ENCODE measurements at regions not wholly inside any gene's neighbourhood (a gene's known extent, or its start where the extent isn't known, plus 50 kb on each side); places are given as distances from the start of the nearest gene placed in this dataset.

- DNase-seq (ENCODE audit: low read depth): no peak
Measured at GRCh38 chr7:54847921-54848320, 88.9 kb upstream of the SEC61G start.

GRCh38 chr7:54856856-54857255 is 97.8 kb upstream of the SEC61G start:
- DNase-seq (ENCODE audit: low read depth): no peak

GRCh38 chr7:54857294-54857693 is 98.3 kb upstream of the SEC61G start:
- no peak for DNase-seq (ENCODE audit: low read depth)

- no peak for DNase-seq (ENCODE audit: low read depth)
Measured at GRCh38 chr7:54858008-54858692, 99.1 kb upstream of the SEC61G start.

- no peak for DNase-seq (ENCODE audit: low read depth)
Measured at GRCh38 chr7:54859066-54859465, 100.1 kb upstream of the SEC61G start.

- no peak for DNase-seq (ENCODE audit: low read depth)
Measured at GRCh38 chr7:54859545-54859944, 100.5 kb upstream of the SEC61G start.

DNA sequence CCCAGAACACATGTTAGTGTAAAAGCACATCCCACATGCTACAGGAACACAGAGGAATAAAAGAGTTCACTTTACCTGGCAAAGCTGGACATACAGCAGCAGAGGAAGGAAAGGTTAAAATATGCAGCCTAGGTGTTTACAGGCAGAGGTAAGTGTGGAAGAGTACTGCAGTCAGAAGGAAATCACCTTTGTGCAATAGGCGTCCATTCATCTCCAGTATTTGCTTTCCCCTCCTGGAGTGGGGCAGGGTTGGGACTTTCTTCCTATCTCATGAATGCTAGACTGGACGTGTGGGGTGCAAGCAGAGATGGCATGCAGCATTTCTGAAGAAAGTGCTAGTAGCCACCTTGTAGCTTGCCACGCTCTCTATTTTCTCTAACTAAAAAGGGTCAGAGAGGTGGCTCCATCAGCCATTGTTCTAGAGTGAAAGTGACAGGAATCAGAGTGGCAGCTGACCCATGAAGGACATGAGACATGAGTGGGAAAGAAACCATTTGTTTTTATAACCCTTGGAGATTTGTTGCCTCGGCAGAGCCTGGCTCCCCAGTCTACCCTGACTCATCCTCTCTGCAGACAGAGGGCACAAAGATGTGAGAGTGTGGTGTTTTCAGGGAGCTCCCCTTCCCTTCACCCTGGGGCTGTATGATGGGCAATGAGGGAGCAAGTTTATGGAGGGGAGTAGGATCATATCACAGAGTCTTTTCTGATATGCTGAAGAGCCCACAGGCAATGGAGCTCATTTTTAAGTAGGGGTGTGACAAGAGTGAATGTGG is 101.2 kb upstream of the SEC61G start:
- no peak for DNase-seq (ENCODE audit: low read depth)

DNA sequence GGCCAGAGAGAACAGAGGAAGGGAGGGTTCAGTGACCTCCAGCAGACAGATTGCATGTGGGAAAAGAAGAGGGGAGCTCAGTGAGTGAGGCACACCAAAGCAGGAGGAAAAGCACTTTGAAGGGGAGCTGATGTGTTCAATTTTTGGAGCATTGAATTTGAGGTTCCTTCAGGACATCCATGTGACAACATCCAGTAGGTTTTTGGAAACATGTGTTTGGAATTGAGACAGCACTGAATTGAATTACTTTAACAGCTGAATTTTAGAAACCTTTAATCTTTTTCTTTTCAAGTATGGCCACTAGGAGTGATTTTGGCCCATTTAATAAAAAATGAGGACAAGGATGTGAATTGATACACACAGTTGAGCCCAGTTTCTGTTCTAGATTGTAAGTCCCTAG is 101.8 kb upstream of the SEC61G start:
- DNase-seq (ENCODE audit: low read depth): no peak

DNA sequence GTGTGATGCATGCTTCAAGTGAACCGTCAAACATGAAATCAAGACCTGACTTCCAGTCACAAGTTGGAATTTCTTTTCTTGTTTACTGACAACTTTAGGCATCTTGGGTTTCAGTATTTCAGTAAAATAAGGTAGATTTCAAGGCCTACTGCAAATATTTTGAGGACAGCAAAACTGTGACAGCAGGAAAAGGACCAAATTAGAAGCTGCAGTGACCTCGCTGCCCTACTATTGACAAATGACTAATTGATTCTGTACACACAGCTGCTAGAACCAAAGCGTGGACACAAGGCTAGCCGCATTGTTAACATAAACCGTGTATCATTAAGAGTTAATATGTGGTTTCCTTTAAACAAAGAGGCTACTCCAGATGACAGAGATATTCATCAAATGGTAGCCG is 105.7 kb upstream of the SEC61G start:
- DNase-seq (ENCODE audit: low read depth): no peak

DNA sequence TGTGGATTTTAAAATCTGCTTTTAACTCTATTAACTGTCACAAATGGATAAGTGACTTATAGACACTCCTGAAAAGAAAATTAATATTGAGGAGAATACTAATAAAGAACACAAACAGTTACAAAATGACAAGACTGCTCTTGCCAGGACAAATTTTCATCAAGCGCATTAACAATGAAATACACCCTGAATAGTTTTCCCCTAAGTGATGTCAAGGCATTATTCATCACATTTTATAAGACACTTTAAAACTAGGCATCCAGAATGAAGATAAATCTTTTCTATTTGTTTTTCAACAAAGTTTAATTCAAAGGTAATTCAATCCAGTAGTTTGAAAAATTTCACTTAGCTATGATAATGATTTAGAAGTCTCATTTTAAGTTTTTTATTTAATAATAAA is 110.5 kb upstream of the SEC61G start:
- DNase-seq (ENCODE audit: low read depth): no peak

GRCh38 chr7:54874804-54875203 is 115.8 kb upstream of the SEC61G start:
- no peak for DNase-seq (ENCODE audit: low read depth)

GRCh38 chr7:54877683-54878082 is 118.7 kb upstream of the SEC61G start:
- no peak for DNase-seq (ENCODE audit: low read depth)

DNA sequence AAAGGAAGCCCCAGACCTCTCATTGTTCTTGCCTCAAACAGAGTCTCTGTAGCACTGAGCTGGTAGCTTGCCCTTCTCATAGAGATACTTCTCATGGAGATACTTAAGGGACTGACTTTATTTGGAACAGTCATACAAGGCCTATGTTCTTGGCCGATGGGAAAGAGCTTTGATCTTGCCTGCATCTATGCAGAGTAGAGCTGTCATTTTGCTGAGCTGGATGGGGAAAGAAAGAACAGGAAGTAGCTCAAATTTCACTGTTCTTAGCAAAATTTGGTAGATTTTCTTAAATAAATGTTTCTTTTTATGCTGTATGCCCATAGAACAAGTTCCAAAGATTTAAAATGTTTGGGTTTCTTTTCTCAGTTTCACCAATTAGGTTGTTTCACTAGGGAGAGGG is 119.3 kb upstream of the SEC61G start:
- DNase-seq (ENCODE audit: low read depth): no peak

DNA sequence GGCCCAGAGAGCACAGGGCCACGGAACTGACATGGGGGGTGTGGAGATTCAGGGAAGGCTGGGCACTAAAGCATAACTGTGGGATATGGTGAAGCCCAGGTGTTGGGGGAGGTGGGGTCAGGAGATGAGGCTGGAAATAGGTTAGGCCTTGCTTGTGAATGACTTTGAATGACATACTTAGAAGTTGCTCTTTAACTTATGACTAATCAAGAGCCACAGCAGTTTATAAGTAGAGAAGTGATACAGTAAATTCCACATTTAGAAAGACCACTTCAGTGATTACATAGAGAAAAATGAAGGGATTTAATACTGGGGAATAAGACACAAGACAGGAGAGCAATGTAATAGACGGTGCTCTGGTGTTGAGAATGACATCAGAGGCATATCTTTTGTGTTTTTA is 120.8 kb upstream of the SEC61G start:
- DNase-seq (ENCODE audit: low read depth): no peak

DNA sequence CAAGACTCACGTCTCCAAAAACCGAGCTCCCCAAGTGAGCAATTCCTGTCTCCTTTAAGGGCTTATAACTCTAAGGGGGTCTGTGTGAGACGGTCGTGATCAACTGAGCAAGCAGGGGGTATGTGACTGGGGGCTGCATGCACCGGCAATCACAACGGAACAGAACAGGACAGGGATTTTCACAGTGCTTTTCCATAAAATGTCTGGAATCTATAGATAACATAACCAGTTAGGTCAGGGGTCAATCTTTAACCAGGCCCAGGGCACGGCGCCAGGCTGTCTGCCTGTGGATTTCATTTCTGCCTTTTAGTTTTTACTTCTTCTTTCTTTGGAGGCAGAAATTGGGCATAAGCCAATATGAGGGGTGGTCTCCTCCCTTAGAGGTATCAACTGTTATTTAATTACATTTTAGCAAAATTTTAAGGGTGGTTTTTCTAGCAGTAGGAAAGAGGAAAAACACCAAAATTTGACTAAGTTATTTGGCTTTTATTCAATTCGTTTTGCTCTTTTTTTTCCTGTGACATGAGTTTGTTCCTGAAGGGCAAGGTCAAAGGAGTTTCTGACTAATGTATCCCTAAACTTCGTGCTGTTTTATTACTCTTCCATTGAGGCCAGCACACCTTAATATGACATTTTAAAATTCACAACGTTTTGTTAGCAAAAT is 121.4 kb upstream of the SEC61G start:
- no peak for DNase-seq (ENCODE audit: low read depth)

- no peak for DNase-seq (ENCODE audit: low read depth)
Measured at GRCh38 chr7:54881816-54882520, 123.0 kb upstream of the SEC61G start.

DNA sequence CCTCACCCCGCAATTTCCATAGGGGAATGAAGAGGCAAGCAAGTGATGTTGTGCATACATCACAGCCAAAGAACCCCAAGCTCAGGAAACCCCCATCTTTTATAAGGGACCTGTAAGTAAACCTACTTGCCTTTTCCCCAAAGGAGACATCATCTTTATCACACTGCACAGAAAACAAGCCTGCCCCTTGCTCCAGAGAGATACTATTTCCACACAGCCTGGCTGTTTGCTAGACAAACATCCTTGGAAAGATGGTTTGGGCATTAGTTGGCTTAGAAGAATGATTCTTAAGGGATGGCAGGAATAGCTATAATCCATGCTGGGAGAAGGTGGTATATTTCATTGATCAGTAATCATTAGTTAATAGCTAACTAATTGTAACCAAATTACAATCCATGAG is 123.7 kb upstream of the SEC61G start:
- no peak for DNase-seq (ENCODE audit: low read depth)

DNA sequence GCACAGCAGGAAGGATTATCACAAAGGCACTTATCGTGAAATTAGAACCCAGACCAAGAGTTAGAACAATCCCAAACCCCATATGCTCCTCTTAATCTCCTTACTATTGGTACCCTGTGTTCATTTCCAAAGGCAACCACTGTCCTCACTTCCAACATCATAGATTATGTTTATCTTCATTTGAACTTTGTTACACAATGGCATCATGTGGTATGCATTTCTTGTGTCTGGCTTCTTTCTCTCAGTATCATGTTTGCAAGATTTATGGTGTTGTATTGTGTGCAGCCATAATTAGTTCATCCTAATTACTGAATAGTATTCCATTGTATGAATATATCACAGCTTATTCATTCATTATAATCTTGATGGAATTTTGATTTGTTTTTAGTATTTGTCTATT is 124.6 kb upstream of the SEC61G start:
- DNase-seq (ENCODE audit: low read depth): no peak

DNA sequence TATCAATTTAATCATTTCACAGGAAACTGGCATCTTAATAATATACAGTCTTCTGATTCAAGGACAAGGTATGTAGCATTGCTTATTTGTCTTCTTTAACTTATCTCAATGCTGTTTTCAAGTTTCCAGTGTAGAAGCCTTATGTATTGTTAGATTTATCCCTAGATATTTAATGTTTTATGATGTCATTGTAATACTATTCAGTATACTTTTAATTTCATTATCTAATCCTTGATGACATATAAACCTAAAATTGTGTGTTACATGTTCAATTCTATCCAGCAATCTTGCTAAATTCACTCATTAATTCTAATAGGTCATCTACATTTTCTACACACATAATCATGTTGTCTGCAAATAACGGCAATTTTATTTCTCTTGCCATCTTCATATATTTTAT is 126.3 kb upstream of the SEC61G start:
- DNase-seq (ENCODE audit: low read depth): no peak

DNA sequence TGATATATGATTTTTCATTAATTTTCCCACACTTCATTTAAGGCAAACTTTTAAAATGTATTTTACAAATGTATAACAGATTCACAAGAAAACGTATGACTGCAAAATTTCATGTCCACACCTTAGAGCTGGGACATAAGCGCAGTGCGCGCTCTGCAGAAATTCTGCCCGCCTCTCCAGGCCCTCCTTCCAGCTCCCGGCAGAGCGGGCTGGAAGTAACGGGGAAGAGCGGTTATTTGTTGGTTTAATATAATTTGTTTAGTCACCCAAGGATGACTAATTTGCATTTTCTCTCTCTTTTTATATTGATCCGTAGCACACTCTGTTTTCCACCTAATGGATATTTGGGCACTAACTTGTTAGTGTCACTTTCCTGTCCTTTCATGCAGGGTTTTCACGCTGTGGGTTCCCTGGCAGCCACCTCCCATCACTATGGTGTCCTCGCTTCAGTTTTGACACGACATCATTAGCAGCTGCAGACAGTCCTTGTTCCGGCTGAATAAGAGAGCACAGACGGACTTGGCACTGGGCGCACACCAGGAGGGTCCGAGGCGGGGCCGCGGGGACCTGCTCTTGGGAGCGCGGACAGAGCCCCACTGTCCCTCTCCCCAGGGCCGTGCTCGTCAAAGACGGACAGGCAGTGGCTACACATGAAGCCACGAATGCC is 129.2 kb upstream of the SEC61G start:
- DNase-seq (ENCODE audit: low read depth): no peak

DNA sequence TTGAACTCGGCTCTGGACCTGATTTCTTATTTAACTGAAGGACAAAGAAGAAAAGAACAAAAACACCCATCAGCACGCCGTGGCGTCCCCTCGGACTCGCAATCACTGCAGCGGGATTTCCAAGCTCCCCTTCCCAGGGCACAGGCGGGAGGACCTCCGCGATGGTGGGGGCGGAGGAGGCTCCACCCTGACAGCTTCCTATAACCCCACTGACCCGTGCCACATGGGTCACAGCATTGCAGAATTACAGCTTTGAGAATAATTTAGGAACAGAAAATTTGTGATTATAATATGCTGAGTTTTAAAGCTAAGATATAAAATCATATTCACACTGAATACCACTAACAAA is 129.7 kb upstream of the SEC61G start:
- no peak for DNase-seq (ENCODE audit: low read depth)

- no peak for DNase-seq (ENCODE audit: low read depth)
Measured at GRCh38 chr7:54897891-54898290, 120.9 kb upstream of the EGFR start.

Data from fibroblast of the conjunctiva (primary cell).